Body of pancreas (tissue), 4 donors: ENCODE measurements at regions not wholly inside any gene's neighbourhood (a gene's known extent, or its start where the extent isn't known, plus 50 kb on each side); places are given as distances from the start of the nearest gene placed in this dataset.

Source experiments
- ATAC-seq: fragments of 150-250 bp; one replicate; pipeline ENCODE4 v1.9.1; 2016
- DNase-seq, 4 donors: peaks; one replicate each; pipeline ENCODE4 v3.0.0-alpha.2; 2019
- H3K27ac ChIP-seq, 4 donors: fragments of 200-600 bp; sonication (generic); 1 replicate in 3 of 4; 2 replicates in 1 of 4; pipeline versions ENCODE4 v1.5.1 to v1.6.1; 2016 to 2019; ENCODE audit warnings: mild to moderate bottlenecking in 1 of 4, mixed read lengths in 1 of 4, moderate library complexity in 1 of 4
- H3K27me3 ChIP-seq, 2 donors: fragments of 200-600 bp; sonication (generic); one replicate each; pipeline ENCODE4 v1.6.0; 2016; ENCODE audit warnings: mild to moderate bottlenecking in 1 of 2
- H3K36me3 ChIP-seq, 2 donors: fragments of 200-600 bp; sonication (generic); replicated peaks in 1 of 2; 2 replicates each; pipeline ENCODE4 v1.5.1; 2016; ENCODE audit warnings: low read depth in 2 of 2; ENCODE audit not compliant: insufficient read depth in 1 of 2
- H3K4me1 ChIP-seq: fragments of 200-600 bp; sonication (generic); one replicate; pipeline ENCODE4 v1.6.0; 2016
- H3K4me3 ChIP-seq, 2 donors: fragments of 200-600 bp; sonication (generic); 1 replicate in 1 of 2; 2 replicates in 1 of 2; pipeline ENCODE4 v1.5.1; 2016 to 2019
- H3K9me3 ChIP-seq, 3 donors: fragments of 200-600 bp; sonication (generic); 1 replicate in 2 of 3; 2 replicates in 1 of 3; pipeline ENCODE4 v1.5.1; 2016
- CTCF ChIP-seq, 7 experiments: fragments of 450-650 bp in 4 of 7; fragments of 200-600 bp in 3 of 7; sonication (generic) in 3 of 7; IDR thresholded peaks; one replicate each; pipeline ENCODE4 v1.5.1; 2016 to 2019; ENCODE audit warnings: antibody characterized with exemption in 7 of 7
- POLR2A ChIP-seq, 3 donors: fragments of 450-650 bp; IDR thresholded peaks; one replicate each; pipeline ENCODE4 v1.6.1; 2016; ENCODE audit warnings: antibody characterized with exemption in 3 of 3, mild to moderate bottlenecking in 2 of 3
- WGBS, 2 donors: methylation state at CpG; one replicate each; pipeline ENCODE4 v1.1.5; 2017; 5-methylcytosine and 5-hydroxymethylcytosine counted together
- intact Hi-C: fragments of 100-400 bp; cut with DNase I; formaldehyde crosslinking; loops from one replicate; pipeline ENCODE4 v1.15.1; 2023

- no peaks in the 10 kb centered on the region for H3K9me3 ChIP-seq
- peaks cover 16% of the 10 kb centered on the region for H3K4me1 ChIP-seq
- no peak overlapping the region for H3K4me3 ChIP-seq
- intact Hi-C loops = no loop called here
- no peak for DNase-seq
- no peak for ATAC-seq
- H3K27ac ChIP-seq = no peak overlapping the region
- TF ChIP-seq CTCF (IDR thresholded peaks at IDR 0.05) (no peak), POLR2A (IDR thresholded peaks at IDR 0.05) (no peak)
- H3K27me3 ChIP-seq = peaks cover 0 to 5% of the 10 kb centered on the region in 2 donors
- 67 to 75% methylated on average over 2 to 3 of the region's 3 CpGs for WGBS, 2 donors
- H3K36me3 ChIP-seq = no peaks in the 10 kb centered on the region
These were observed 131.2 kb upstream of the HAND1 start for GRCh38 chr5:154609251-154609650.

GRCh38 chr5:154608531-154609011 is 130.5 kb upstream of the HAND1 start:
- intact Hi-C loops = no loop called here
- WGBS, 2 donors = 49 to 60% methylated on average over 4 to 7 of the region's 7 CpGs
- TF ChIP-seq CTCF (IDR thresholded peaks at IDR 0.05) (no peak), POLR2A (IDR thresholded peaks at IDR 0.05) (no peak)
- Histone ChIP-seq H3K36me3 (no peaks in the 10 kb centered on the region), H3K4me1 (peaks cover 21% of the 10 kb centered on the region), H3K4me3 (no peak overlapping the region), H3K27ac (no peak overlapping the region), H3K9me3 (no peaks in the 10 kb centered on the region), H3K27me3 (peaks cover 0 to 11% of the 10 kb centered on the region in 2 donors)
- ATAC-seq = no peak
- DNase-seq = no peak

GRCh38 chr5:154607746-154608145 is 129.7 kb upstream of the HAND1 start:
- intact Hi-C loops = no loop called here
- no peak overlapping the region for H3K27ac ChIP-seq
- peaks cover 21% of the 10 kb centered on the region for H3K4me1 ChIP-seq
- H3K27me3 ChIP-seq = peaks cover 0 to 11% of the 10 kb centered on the region in 2 donors
- H3K36me3 ChIP-seq = no peaks in the 10 kb centered on the region
- no peaks in the 10 kb centered on the region for H3K9me3 ChIP-seq
- ATAC-seq = no peak
- DNase-seq = no peak
- H3K4me3 ChIP-seq = no peak overlapping the region
- 89 to 90% methylated on average over 4 of the region's 4 CpGs for WGBS, 2 donors
- TF ChIP-seq CTCF (IDR thresholded peaks at IDR 0.05) = no peak
- TF ChIP-seq POLR2A (IDR thresholded peaks at IDR 0.05) = no peak

- ATAC-seq (no peak), DNase-seq (no peak)
- no peak overlapping the region for H3K4me3 ChIP-seq
- TF ChIP-seq CTCF (IDR thresholded peaks at IDR 0.05) (no peak), POLR2A (IDR thresholded peaks at IDR 0.05) (no peak)
- H3K27ac ChIP-seq = no peak overlapping the region
- no peaks in the 10 kb centered on the region for H3K36me3 ChIP-seq
- H3K4me1 ChIP-seq = peaks cover 16% of the 10 kb centered on the region
- intact Hi-C loops = no loop called here
- H3K27me3 ChIP-seq = peaks cover 0 to 11% of the 10 kb centered on the region in 2 donors
- no peaks in the 10 kb centered on the region for H3K9me3 ChIP-seq
- WGBS, 2 donors = 50% methylated on average over 4 of the region's 4 CpGs
These were observed 128.2 kb upstream of the HAND1 start for GRCh38 chr5:154606246-154606645.

- ATAC-seq (no peak), DNase-seq (peak in 3 of 4 donors; percentile 6 to 37 (median 24))
- no peaks in the 10 kb centered on the region for H3K9me3 ChIP-seq
- 9 to 11% methylated on average over 13 to 20 of the region's 20 CpGs for WGBS, 2 donors
- H3K27ac ChIP-seq = no peak overlapping the region
- H3K4me1 ChIP-seq = peaks cover 5% of the 10 kb centered on the region
- H3K27me3 ChIP-seq = peaks cover 0 to 6% of the 10 kb centered on the region in 2 donors
- intact Hi-C loops = no loop called here
- no peaks in the 10 kb centered on the region for H3K36me3 ChIP-seq
- no peak overlapping the region for H3K4me3 ChIP-seq
- no peak for TF ChIP-seq POLR2A (IDR thresholded peaks at IDR 0.05)
- no peak for TF ChIP-seq CTCF (IDR thresholded peaks at IDR 0.05)
These were observed 126.1 kb upstream of the HAND1 start for GRCh38 chr5:154603953-154604679.
